BJ (cell line): ENCODE measurements at regions not wholly inside any gene's neighbourhood (a gene's known extent, or its start where the extent isn't known, plus 50 kb on each side); places are given as distances from the start of the nearest gene placed in this dataset.

Experiments
- CTCF ChIA-PET: fragments of 350-600 bp; formaldehyde crosslinking; extraction: SDS; loops from one replicate; lab custom pipeline; 2021; ENCODE audit warnings: antibody characterized with exemption, inconsistent platforms; lab: Yijun Ruan, JAX
- POLR2A ChIA-PET: fragments of 300-600 bp; sonication (Branson Sonifier 250); formaldehyde crosslinking; extraction: SDS; loops from one replicate; lab custom pipeline; 2021; ENCODE audit warnings: antibody characterized with exemption; lab: Charles Lee
- DNase-seq: peaks from one replicate; pipeline ENCODE4 v3.0.0-alpha.2; 2011; ENCODE audit warnings: low read depth
- H3K27me3 ChIP-seq: 2 replicates; pipeline ENCODE4 v1.6.0; 2011; ENCODE audit warnings: low read length; ENCODE audit not compliant: control insufficient read depth, insufficient read depth
- H3K36me3 ChIP-seq: 2 replicates; pipeline ENCODE4 v1.5.1; 2011; ENCODE audit warnings: low read length; ENCODE audit not compliant: control insufficient read depth, insufficient read depth
- H3K4me3 ChIP-seq: 2 replicates; pipeline ENCODE4 v1.5.1; 2011; ENCODE audit warnings: low read depth, mild to moderate bottlenecking, control low read depth, low read length
- CTCF ChIP-seq: IDR thresholded peaks from 2 replicates; pipeline ENCODE4 v1.5.1; 2011; ENCODE audit warnings: low read depth, mild to moderate bottlenecking, control low read depth, inconsistent platforms, low read length, moderate library complexity; ENCODE audit not compliant: insufficient read depth

- no peaks in the 10 kb centered on the region for H3K27me3 ChIP-seq
- ChIA-PET POLR2A (no interaction called here), CTCF (no interaction called here)
- no peaks in the 10 kb centered on the region for H3K36me3 ChIP-seq
- DNase-seq: no peak
- H3K4me3 ChIP-seq: no peak overlapping the region
- TF ChIP-seq CTCF: no peak
Measured at GRCh38 chr5:27876071-27876470, 837.7 kb upstream of the CDH9 start.

- ChIA-PET CTCF (no interaction called here), POLR2A (no interaction called here)
- no peak for DNase-seq
- Histone ChIP-seq H3K36me3 (no peaks in the 10 kb centered on the region), H3K4me3 (no peak overlapping the region), H3K27me3 (no peaks in the 10 kb centered on the region)
- no peak for TF ChIP-seq CTCF
Measured at GRCh38 chr5:27875148-27875547, 836.8 kb upstream of the CDH9 start.

GRCh38 chr5:27868292-27868691 is 829.9 kb upstream of the CDH9 start:
- CTCF ChIA-PET: no interaction called here
- POLR2A ChIA-PET: no interaction called here
- Histone ChIP-seq H3K36me3 (no peaks in the 10 kb centered on the region), H3K4me3 (no peak overlapping the region), H3K27me3 (no peaks in the 10 kb centered on the region)
- TF ChIP-seq CTCF: no peak
- DNase-seq: no peak

- Histone ChIP-seq H3K36me3 (no peaks in the 10 kb centered on the region), H3K27me3 (no peaks in the 10 kb centered on the region), H3K4me3 (no peak overlapping the region)
- CTCF ChIA-PET: no interaction called here
- POLR2A ChIA-PET: no interaction called here
- TF ChIP-seq CTCF: no peak
- no peak for DNase-seq
Measured at GRCh38 chr5:27855491-27855890, 817.1 kb upstream of the CDH9 start.

- H3K27me3 ChIP-seq: no peaks in the 10 kb centered on the region
- no peak for TF ChIP-seq CTCF
- no peaks in the 10 kb centered on the region for H3K36me3 ChIP-seq
- no peak overlapping the region for H3K4me3 ChIP-seq
- DNase-seq: no peak
- ChIA-PET POLR2A (no interaction called here), CTCF (no interaction called here)
Measured at GRCh38 chr5:27854243-27854852, 816.0 kb upstream of the CDH9 start.
